ENCODE measurements at regions not wholly inside any gene's neighbourhood (a gene's known extent, or its start where the extent isn't known, plus 50 kb on each side); places are given as distances from the start of the nearest gene placed in this dataset.

DNA sequence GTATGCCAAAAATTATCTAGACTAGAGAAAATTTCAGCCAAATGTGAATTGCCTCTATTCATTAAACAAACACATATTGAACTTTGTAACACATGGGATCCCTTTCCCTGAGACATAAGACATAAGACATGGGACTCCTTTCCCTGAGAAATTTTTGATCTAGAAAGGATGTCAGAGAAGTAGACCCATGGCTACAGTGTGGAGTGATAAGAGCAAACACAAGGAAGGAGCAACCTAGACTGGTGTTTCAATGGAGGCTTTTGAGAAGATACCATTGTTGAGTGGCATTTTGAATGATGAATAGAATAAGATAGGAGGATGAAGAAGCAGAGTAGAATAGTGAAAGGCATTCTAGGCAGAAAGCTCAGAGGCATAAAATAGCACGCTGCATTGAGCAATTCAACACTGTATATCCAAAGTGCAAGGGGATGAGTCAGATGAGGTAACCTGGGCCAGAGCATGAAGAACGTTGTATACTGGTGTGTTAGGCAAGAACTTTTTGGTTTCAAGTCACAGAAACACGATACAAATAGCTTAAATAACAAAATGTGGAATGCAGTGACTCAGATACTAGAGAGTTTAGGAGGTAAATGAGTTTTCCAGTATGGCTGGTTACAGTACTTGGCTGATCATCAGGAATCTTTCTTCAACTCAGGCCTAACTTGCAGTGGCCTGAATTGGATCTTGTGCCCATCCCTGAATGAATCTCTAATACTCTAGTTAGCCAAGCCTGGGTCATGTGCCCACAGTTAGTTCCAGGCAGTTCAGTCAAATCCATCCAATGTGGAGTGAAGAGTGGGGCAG lies 129.8 kb upstream of the TANK start:
- TF ChIP-seq, protein P1, sequence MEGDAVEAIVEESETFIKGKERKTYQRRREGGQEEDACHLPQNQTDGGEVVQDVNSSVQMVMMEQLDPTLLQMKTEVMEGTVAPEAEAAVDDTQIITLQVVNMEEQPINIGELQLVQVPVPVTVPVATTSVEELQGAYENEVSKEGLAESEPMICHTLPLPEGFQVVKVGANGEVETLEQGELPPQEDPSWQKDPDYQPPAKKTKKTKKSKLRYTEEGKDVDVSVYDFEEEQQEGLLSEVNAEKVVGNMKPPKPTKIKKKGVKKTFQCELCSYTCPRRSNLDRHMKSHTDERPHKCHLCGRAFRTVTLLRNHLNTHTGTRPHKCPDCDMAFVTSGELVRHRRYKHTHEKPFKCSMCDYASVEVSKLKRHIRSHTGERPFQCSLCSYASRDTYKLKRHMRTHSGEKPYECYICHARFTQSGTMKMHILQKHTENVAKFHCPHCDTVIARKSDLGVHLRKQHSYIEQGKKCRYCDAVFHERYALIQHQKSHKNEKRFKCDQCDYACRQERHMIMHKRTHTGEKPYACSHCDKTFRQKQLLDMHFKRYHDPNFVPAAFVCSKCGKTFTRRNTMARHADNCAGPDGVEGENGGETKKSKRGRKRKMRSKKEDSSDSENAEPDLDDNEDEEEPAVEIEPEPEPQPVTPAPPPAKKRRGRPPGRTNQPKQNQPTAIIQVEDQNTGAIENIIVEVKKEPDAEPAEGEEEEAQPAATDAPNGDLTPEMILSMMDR (IDR thresholded peaks at IDR 0.05) = no peak
- TF ChIP-seq KDM5A (IDR thresholded peaks at IDR 0.05) (no peak), HDAC2 (IDR thresholded peaks at IDR 0.05) (no peak), PBX3 (IDR thresholded peaks at IDR 0.05) (no peak), REST (IDR thresholded peaks at IDR 0.05) (no peak)
